Activated T-cell treated with anti-CD3 and anti-CD28 coated beads for 48 hours (primary cell): ENCODE measurements at regions not wholly inside any gene's neighbourhood (a gene's known extent, or its start where the extent isn't known, plus 50 kb on each side); places are given as distances from the start of the nearest gene placed in this dataset.
"Not testable (repeated sequence)": the region's sequence is repeated elsewhere in the genome, so short reads cannot be mapped to it uniquely, and the experiment has no call there.

Experiments
- DNase-seq: peaks from one replicate; pipeline ENCODE4 v3.0.0-alpha.2; 2020; ENCODE audit warnings: low read depth

GRCh38 chr9:65454034-65454433 is 169.0 kb upstream of the FOXD4L5 start:
- not testable (repeated sequence) for DNase-seq

DNA sequence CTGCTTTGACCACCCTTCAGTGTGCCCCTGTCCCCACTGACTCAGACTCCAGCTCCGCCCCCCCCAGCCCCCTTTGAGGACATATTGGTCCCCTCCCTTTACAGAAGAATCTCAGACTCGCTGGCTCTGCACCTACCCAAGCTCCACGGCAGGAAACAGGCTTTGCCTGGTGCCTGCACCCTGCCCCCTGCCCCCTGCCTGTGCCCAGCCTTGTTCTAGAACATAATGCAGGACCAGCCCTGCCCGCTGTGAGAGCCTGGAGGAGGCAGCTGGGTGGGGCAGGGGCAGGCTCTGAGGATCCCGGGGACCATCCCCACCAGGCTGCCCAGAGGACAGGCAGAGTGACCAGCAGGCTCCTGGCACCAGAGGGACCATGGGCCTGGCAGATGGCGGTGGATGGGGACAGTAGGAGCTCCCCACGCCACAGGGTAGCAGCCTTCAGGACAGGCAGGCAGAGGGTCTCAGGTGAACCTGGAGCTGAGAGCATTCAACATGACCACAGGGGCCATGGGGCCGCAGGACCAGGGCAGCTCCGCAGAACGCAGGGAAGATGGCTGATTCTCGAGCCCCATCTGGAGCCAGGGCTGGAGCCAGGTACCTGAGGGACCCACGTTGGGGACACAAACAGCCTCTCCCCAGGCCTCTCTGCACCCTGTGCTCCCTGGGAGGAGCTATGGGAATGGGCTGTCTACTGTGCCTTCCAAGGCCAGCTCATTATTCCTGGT is 165.0 kb upstream of the FOXD4L5 start:
- DNase-seq = not testable (repeated sequence)

DNA sequence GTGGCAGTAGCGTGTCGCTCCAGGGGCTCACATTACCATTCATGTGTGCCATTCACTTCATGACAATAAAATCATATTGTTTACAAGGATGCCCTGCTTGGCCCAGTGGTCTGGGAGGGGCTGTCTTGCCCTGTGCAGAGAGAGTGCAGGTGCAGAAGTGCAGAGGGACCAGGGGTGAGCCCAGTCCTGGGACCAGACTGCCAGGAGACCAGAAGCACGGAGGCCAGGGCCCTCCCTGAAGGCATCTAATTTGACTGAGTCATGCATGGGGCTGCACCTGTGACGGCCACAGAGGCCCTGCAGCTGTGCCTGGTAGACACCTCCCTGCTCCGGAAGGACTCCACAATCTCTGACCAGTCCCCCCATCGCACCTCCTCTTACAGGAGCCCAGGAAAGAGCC is 164.4 kb upstream of the FOXD4L5 start:
- no peak for DNase-seq

- DNase-seq = not testable (repeated sequence)
These were observed 162.1 kb upstream of the FOXD4L5 start for GRCh38 chr9:65447146-65447545.

GRCh38 chr9:65445991-65446390 is 161.0 kb upstream of the FOXD4L5 start:
- DNase-seq = not testable (repeated sequence)

- DNase-seq = no peak
These were observed 159.9 kb upstream of the FOXD4L5 start for GRCh38 chr9:65444943-65445342.

GRCh38 chr9:65442116-65442515 is 157.1 kb upstream of the FOXD4L5 start:
- DNase-seq = not testable (repeated sequence)

GRCh38 chr9:65441324-65441920 is 156.4 kb upstream of the FOXD4L5 start:
- DNase-seq = not testable (repeated sequence)

GRCh38 chr9:65437724-65438123 is 152.7 kb upstream of the FOXD4L5 start:
- no peak for DNase-seq

DNA sequence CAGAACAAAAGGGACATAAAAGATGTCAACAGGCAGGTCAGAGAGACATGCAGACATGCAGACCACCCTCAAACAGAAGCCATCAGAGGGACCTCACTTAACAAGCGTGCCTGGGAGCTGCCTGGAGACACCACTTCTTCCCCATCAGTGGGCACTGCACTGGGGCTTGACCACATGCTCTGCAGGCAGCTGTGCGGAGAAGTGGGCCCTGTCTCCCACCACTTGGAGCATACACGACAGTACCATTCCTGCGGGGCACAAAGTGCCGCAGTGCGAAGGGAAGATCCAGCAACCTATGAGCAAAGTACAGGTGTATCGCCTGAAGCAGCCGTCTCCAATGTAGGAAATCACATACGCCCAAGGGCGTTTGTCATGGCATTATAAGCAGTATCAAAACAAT is 150.5 kb upstream of the FOXD4L5 start:
- DNase-seq = no peak

- DNase-seq = no peak
These were observed 147.8 kb upstream of the FOXD4L5 start for GRCh38 chr9:65432722-65433323.

DNA sequence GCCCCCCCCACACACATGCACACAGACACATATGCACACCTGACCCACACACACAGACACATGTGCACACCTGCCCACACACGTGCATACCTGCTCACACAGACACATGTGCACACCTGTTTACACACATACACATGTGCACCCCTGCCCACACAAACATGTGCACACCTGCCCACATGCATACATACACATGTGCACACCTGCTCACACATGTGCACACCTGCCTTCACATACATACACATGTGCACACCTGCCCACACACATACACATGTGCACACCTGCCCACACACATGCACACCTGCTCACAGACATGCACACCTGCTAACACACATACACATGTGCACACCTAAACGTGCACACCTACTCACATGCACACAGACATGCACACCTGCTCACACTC is 147.0 kb upstream of the FOXD4L5 start:
- DNase-seq = no peak

DNA sequence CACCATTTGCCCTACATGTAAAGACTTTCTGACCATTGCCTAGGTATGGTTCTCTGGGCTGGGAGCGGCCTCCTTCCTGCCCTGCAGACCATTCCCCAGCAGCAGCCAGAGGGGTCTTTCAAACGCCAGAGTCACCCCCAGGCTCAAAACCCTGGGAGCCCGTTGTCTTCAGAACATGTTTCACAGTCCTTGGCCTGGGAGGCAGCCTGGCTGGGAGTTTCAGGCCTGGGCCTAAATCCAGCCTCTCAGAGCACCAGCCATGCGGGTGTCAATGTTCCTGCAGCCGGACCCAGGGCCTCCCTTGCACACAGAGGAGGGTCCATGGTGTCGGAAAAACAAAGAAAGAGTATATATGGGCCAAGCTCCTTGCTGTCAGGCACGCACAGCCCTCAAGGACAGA is 145.2 kb upstream of the FOXD4L5 start:
- no peak for DNase-seq

DNA sequence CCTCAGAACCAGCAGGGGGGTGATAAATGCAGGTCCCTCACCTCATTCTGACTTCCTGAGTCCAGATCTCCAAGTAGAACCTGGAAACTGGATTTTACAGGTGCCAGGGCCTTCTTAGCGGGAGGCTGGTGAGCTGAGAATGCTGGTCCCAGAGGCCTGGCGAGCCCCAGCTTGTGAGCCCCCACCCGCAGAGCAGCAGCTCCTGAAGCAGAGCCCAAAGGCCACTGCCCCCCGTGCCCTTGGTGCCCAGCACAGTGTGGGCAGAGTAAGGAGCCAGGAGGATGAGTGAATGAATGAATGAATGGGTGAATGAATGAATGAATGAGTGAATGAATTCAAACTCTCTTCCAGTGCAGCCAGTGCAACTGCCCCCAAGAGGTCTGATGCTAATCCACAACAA is 142.4 kb upstream of the FOXD4L5 start:
- DNase-seq = not testable (repeated sequence)

DNA sequence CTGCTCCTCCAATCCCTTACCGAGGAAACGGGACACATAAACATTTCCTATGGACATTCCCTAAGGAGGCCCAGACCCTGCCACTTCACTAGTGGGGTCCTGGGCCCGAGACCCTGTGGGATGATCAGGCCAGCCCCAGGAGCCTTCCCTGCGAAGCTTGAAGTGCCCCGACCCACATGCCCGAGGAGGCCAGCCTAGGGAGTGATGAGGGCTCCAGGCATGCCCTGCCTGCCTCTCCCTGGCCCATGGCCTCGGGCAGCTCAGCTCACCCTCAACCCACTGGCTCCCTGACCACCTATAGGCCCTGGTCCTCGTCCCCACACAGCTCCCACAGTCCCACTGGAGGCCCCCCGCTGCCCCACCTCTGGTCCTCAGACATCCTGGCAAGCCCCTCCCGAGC is 141.8 kb upstream of the FOXD4L5 start:
- DNase-seq = not testable (repeated sequence)

GRCh38 chr9:65426231-65426630 is 141.2 kb upstream of the FOXD4L5 start:
- DNase-seq = no peak

- DNase-seq = not testable (repeated sequence)
These were observed 140.2 kb upstream of the FOXD4L5 start for GRCh38 chr9:65425183-65425582.

GRCh38 chr9:65424437-65424984 is 139.5 kb upstream of the FOXD4L5 start:
- not testable (repeated sequence) for DNase-seq

DNA sequence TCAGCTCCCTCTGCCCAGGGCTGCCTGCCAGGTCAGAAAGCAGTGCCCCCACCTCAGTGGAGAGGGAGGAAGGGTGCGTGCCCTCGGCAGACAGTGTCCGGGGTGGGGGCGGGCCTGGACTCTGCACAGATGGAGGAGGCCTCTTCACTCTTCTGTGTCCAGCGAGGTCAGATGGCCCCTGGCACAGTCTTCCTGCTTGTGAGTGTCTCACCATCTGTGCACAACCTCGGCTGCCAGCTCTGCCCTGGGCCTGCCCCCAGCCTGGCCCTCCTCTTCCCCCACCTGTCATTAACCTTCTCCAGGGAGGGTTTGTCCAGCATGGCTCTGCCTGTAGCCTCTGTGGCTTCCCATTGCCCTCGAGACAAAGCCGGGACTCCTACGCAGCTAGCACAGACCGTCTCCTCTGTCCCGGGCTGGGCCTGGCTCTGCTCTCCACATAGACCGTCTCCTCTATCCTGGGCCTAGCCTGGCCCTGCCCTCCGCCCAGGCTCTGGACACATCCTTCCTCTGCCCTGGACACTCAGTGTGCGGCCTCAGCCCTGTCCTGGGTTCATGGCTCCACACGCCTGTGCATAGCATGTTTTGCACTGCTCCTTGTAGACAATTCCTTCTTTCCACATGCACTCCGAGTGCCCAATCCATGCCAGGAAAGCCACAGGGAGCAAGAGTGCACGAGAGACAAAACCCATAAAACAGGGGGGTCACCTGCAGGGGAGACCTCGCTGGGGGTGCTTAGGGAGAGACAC is 138.9 kb upstream of the FOXD4L5 start:
- DNase-seq = not testable (repeated sequence)

GRCh38 chr9:65422966-65423690 is 138.1 kb upstream of the FOXD4L5 start:
- not testable (repeated sequence) for DNase-seq

DNA sequence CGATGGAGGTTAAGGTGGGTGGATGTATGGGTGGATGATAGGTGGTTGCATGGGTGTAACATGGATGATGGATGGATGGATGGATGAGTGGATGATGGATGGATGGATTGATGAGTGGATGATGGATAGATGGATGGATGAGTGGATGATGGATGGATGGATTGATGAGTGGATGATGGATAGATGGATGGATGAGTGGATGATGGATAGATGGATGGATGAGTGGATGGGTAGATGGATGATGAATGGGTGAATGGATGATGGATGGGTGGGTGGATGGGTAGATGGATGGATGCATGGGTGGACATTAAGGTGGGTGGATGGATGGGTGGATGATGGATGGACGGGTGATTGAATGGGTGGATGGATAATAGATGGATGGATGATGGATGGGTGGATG is 136.5 kb upstream of the FOXD4L5 start:
- not testable (repeated sequence) for DNase-seq

GRCh38 chr9:65420771-65421170 is 135.8 kb upstream of the FOXD4L5 start:
- no peak for DNase-seq
